Neural cell (in vitro differentiated cells): ENCODE measurements at regions not wholly inside any gene's neighbourhood (a gene's known extent, or its start where the extent isn't known, plus 50 kb on each side); places are given as distances from the start of the nearest gene placed in this dataset.

Experiments
- H2AFZ ChIP-seq: fragments of 200-600, 300-800 bp; sonication (generic), shearing (Covaris generic); 2 replicates; pipeline ENCODE4 v1.6.0; 2014; ENCODE audit warnings: low read depth, mild to moderate bottlenecking, antibody characterized with exemption, low read length, moderate library complexity
- H3F3A ChIP-seq: fragments of 200-600 bp; shearing (Covaris generic); 2 replicates; pipeline ENCODE4 v1.6.1; 2016; ENCODE audit warnings: mild to moderate bottlenecking, moderate library complexity, mixed read lengths, antibody characterized with exemption, low read length; ENCODE audit not compliant: insufficient read depth, poor library complexity, severe bottlenecking
- H3K27ac ChIP-seq: fragments of 200-600, 300-800 bp; sonication (generic), shearing (Covaris generic); 2 replicates; pipeline ENCODE4 v1.5.1; 2014; ENCODE audit warnings: mild to moderate bottlenecking, low read length, moderate library complexity
- H3K27me3 ChIP-seq: fragments of 300-800, 200-600 bp; sonication (generic), shearing (Covaris generic); 2 replicates; pipeline ENCODE4 v1.6.0; 2014; ENCODE audit warnings: mild to moderate bottlenecking, low read depth, low read length, moderate library complexity; ENCODE audit not compliant: insufficient read depth
- H3K36me3 ChIP-seq: fragments of 300-800, 200-600 bp; sonication (generic), shearing (Covaris generic); 2 replicates; pipeline ENCODE4 v1.5.1; 2014; ENCODE audit warnings: mild to moderate bottlenecking, antibody characterized with exemption, low read length, moderate library complexity; ENCODE audit not compliant: insufficient read depth
- H3K4me2 ChIP-seq: fragments of 300-800, 200-600 bp; sonication (generic), shearing (Covaris generic); 2 replicates; pipeline ENCODE4 v1.6.0; 2014; ENCODE audit warnings: mild to moderate bottlenecking, low read length
- H3K4me3 ChIP-seq: fragments of 300-800, 200-600 bp; sonication (generic), shearing (Covaris generic); 2 replicates; pipeline ENCODE4 v1.5.1; 2014; ENCODE audit warnings: mild to moderate bottlenecking, low read length, moderate library complexity
- H3K79me2 ChIP-seq: fragments of 200-600 bp; shearing (Covaris generic); replicated peaks from 2 replicates; pipeline ENCODE4 v1.6.0; 2014; ENCODE audit warnings: mild to moderate bottlenecking, low read length, moderate library complexity; ENCODE audit not compliant: insufficient read depth
- H3K9ac ChIP-seq: fragments of 300-800, 200-600 bp; sonication (generic), shearing (Covaris generic); 2 replicates; pipeline ENCODE4 v1.6.1; 2016; ENCODE audit warnings: mild to moderate bottlenecking, low read length, mixed read lengths
- H3K9me2 ChIP-seq: fragments of 200-600 bp; shearing (Covaris generic); 2 replicates; pipeline ENCODE4 v1.6.1; 2016; ENCODE audit warnings: mild to moderate bottlenecking, low read length, mixed read lengths; ENCODE audit not compliant: insufficient read depth
- H3K9me3 ChIP-seq: fragments of 200-600, 300-800 bp; sonication (generic), shearing (Covaris generic); 2 replicates; pipeline ENCODE4 v1.6.1; 2016; ENCODE audit warnings: mild to moderate bottlenecking, mixed run types, low read length, moderate library complexity, mixed read lengths
- H4K20me1 ChIP-seq: fragments of 200-600 bp; shearing (Covaris generic); 2 replicates; pipeline ENCODE4 v1.6.1; 2016; ENCODE audit warnings: mild to moderate bottlenecking, mixed run types; ENCODE audit not compliant: insufficient read depth
- EP300 ChIP-seq: fragments of 450-650 bp; conservative IDR thresholded peaks from 2 replicates; pipeline ENCODE4 v1.6.1; 2014; ENCODE audit warnings: antibody characterized with exemption, mild to moderate bottlenecking, moderate library complexity; ENCODE audit not compliant: poor library complexity, severe bottlenecking
- EZH2 ChIP-seq: fragments of 200-600, 300-800 bp; shearing (Covaris generic), sonication (generic); IDR thresholded peaks from 2 replicates; pipeline ENCODE4 v1.6.1; 2014; ENCODE audit warnings: antibody characterized with exemption, low read length, borderline replicate concordance, mild to moderate bottlenecking; ENCODE audit not compliant: insufficient read depth, poor library complexity, severe bottlenecking
- MXI1 ChIP-seq: fragments of 450-650 bp; conservative IDR thresholded peaks from 2 replicates; pipeline ENCODE4 v1.6.1; 2014; ENCODE audit warnings: antibody characterized with exemption, mild to moderate bottlenecking; ENCODE audit not compliant: poor library complexity, severe bottlenecking
- POLR2AphosphoS5 ChIP-seq: IDR thresholded peaks from 2 replicates; pipeline ENCODE4 v1.6.1; 2012
- RAD21 ChIP-seq: fragments of 450-650 bp; conservative IDR thresholded peaks from 2 replicates; pipeline ENCODE4 v1.6.1; 2014; ENCODE audit warnings: antibody characterized with exemption, mild to moderate bottlenecking, moderate library complexity
- SMC3 ChIP-seq: fragments of 450-650 bp; conservative IDR thresholded peaks from 2 replicates; pipeline ENCODE4 v1.6.1; 2014; ENCODE audit warnings: antibody characterized with exemption, mild to moderate bottlenecking, moderate library complexity; ENCODE audit not compliant: poor library complexity
- TAF1 ChIP-seq: IDR thresholded peaks from 2 replicates; pipeline ENCODE4 v1.6.1; 2012; ENCODE audit warnings: low read depth
- TF ChIP-seq, protein P1 (sequence below): IDR thresholded peaks from 2 replicates; pipeline ENCODE4 v1.6.1; 2012; ENCODE audit warnings: borderline replicate concordance
- TF ChIP-seq, protein P2 (sequence below): fragments of 450-650 bp; IDR thresholded peaks from 2 replicates; pipeline ENCODE4 v1.5.1; 2014; ENCODE audit warnings: antibody characterized with exemption, mild to moderate bottlenecking, moderate library complexity; ENCODE audit not compliant: poor library complexity, severe bottlenecking

DNA sequence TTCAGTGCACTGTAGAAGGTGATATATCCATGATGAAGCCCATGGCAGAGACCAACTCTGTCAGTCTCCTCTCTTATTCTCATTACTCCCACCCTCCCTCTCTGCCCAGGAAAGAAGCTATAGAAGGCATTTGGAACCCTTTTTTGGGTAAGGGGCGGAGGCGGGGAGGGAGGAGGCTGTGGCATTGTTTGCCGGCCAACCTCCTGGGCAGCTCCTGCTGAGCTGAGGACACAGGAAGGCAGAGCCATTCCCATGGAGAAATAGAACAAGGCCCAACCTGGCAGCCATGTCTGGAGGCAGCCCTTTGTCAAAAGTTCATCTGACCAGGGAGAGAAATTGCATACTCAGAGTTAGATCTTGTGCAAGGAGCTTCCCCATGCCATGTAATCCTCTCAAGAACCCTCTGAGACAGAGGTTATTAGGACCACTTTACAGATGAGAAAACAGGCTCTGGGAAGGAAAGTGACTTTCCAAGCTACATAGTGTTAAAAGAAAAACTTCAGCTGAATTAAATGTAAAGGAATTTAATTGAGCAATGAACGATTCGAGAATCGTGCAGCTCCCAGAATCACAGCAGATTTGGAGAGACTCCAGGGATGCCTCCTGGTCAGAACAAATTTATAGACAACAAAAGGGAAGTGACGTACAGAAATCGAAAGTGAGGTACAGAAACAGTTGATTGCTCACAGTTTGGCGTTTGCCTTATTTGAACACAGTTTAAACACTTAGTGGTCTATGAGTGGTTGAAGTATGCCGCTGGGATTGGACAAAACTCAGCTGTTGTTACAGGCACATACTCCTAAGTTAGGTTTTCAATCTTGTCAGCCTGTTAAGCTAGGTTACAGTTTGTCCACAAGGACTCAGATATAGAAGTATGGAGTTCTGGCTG lies 158.6 kb downstream of the MELK start:
- no peak overlapping the region for H3K27ac ChIP-seq
- no peaks in the 10 kb centered on the region for H3F3A ChIP-seq
- H2AFZ ChIP-seq: no peak overlapping the region
- no peaks in the 10 kb centered on the region for H3K9me3 ChIP-seq
- no peaks in the 10 kb centered on the region for H3K9me2 ChIP-seq
- H3K27me3 ChIP-seq: no peaks in the 10 kb centered on the region
- no peaks in the 10 kb centered on the region for H3K79me2 ChIP-seq
- H4K20me1 ChIP-seq: no peaks in the 10 kb centered on the region
- no peak for TF ChIP-seq SMC3
- TF ChIP-seq, protein P1, sequence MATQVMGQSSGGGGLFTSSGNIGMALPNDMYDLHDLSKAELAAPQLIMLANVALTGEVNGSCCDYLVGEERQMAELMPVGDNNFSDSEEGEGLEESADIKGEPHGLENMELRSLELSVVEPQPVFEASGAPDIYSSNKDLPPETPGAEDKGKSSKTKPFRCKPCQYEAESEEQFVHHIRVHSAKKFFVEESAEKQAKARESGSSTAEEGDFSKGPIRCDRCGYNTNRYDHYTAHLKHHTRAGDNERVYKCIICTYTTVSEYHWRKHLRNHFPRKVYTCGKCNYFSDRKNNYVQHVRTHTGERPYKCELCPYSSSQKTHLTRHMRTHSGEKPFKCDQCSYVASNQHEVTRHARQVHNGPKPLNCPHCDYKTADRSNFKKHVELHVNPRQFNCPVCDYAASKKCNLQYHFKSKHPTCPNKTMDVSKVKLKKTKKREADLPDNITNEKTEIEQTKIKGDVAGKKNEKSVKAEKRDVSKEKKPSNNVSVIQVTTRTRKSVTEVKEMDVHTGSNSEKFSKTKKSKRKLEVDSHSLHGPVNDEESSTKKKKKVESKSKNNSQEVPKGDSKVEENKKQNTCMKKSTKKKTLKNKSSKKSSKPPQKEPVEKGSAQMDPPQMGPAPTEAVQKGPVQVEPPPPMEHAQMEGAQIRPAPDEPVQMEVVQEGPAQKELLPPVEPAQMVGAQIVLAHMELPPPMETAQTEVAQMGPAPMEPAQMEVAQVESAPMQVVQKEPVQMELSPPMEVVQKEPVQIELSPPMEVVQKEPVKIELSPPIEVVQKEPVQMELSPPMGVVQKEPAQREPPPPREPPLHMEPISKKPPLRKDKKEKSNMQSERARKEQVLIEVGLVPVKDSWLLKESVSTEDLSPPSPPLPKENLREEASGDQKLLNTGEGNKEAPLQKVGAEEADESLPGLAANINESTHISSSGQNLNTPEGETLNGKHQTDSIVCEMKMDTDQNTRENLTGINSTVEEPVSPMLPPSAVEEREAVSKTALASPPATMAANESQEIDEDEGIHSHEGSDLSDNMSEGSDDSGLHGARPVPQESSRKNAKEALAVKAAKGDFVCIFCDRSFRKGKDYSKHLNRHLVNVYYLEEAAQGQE: no peak
- no peak for TF ChIP-seq POLR2AphosphoS5
- TF ChIP-seq EZH2: no peak
- TF ChIP-seq TAF1: no peak
- no peak for TF ChIP-seq EP300
- no peak for TF ChIP-seq RAD21
- TF ChIP-seq, protein P2, sequence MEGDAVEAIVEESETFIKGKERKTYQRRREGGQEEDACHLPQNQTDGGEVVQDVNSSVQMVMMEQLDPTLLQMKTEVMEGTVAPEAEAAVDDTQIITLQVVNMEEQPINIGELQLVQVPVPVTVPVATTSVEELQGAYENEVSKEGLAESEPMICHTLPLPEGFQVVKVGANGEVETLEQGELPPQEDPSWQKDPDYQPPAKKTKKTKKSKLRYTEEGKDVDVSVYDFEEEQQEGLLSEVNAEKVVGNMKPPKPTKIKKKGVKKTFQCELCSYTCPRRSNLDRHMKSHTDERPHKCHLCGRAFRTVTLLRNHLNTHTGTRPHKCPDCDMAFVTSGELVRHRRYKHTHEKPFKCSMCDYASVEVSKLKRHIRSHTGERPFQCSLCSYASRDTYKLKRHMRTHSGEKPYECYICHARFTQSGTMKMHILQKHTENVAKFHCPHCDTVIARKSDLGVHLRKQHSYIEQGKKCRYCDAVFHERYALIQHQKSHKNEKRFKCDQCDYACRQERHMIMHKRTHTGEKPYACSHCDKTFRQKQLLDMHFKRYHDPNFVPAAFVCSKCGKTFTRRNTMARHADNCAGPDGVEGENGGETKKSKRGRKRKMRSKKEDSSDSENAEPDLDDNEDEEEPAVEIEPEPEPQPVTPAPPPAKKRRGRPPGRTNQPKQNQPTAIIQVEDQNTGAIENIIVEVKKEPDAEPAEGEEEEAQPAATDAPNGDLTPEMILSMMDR: no peak
- TF ChIP-seq MXI1: no peak
- H3K36me3 ChIP-seq: no peaks in the 10 kb centered on the region
- no peak overlapping the region for H3K4me2 ChIP-seq
- no peak overlapping the region for H3K4me3 ChIP-seq
- no peak overlapping the region for H3K9ac ChIP-seq

DNA sequence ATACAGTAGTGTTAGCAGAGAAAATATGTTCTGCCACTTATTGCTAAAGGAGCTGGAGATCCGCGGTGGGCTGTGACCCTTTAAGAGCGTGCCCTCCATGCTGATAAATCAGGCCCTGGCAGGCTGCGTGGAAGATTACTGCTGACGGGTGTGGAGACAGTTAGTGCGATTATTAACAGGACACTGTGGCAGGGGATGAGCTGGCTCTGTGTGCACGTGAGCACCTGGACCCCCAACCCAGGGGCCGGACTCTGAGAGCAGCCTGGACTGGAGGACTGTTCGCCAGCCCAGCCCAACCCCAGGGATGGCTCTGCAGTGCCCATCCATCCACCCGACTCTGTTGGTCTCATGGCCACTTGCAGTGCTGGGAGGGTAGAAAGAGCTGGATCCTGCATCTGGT lies 162.0 kb downstream of the MELK start:
- H3K9ac ChIP-seq: no peak overlapping the region
- H3K27ac ChIP-seq: no peak overlapping the region
- no peaks in the 10 kb centered on the region for H3K79me2 ChIP-seq
- H3K4me3 ChIP-seq: no peak overlapping the region
- H3K9me3 ChIP-seq: no peaks in the 10 kb centered on the region
- no peak overlapping the region for H3K4me2 ChIP-seq
- H3K9me2 ChIP-seq: no peaks in the 10 kb centered on the region
- no peaks in the 10 kb centered on the region for H3K36me3 ChIP-seq
- H4K20me1 ChIP-seq: no peaks in the 10 kb centered on the region
- no peaks in the 10 kb centered on the region for H3F3A ChIP-seq
- TF ChIP-seq EP300 (no peak), MXI1 (no peak), POLR2AphosphoS5 (no peak), EZH2 (no peak), TAF1 (no peak), SMC3 (no peak), RAD21 (no peak)
- TF ChIP-seq, protein P1: no peak
- TF ChIP-seq, protein P2: no peak
- no peaks in the 10 kb centered on the region for H3K27me3 ChIP-seq
- H2AFZ ChIP-seq: no peak overlapping the region
